ENCODE measurements at regions not wholly inside any gene's neighbourhood (a gene's known extent, or its start where the extent isn't known, plus 50 kb on each side); places are given as distances from the start of the nearest gene placed in this dataset.

DNA sequence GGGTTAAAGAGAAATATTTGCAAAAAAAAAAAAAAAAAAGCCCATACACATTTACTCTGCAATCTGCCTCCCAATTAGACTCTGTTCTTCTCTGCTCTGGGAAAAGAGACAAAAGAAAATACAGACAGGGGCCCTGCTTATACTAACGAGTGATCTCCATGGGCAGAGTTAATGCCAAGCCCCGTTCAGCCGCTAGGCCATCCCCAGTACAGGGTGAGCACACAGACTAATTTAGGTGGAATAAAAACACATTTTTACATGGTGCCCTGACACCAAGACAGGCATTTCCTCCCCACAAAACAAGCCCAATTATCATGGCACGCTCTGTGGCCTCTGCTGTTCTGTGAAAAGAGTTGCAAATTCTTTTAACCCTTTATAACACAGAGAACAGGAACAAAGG lies 356.3 kb upstream of the C16orf82 start:
- no peak for TF ChIP-seq POLR2A (IDR thresholded peaks at IDR 0.05; ENCODE audit: extremely low read depth, insufficient read length)
- TF ChIP-seq, protein P1, sequence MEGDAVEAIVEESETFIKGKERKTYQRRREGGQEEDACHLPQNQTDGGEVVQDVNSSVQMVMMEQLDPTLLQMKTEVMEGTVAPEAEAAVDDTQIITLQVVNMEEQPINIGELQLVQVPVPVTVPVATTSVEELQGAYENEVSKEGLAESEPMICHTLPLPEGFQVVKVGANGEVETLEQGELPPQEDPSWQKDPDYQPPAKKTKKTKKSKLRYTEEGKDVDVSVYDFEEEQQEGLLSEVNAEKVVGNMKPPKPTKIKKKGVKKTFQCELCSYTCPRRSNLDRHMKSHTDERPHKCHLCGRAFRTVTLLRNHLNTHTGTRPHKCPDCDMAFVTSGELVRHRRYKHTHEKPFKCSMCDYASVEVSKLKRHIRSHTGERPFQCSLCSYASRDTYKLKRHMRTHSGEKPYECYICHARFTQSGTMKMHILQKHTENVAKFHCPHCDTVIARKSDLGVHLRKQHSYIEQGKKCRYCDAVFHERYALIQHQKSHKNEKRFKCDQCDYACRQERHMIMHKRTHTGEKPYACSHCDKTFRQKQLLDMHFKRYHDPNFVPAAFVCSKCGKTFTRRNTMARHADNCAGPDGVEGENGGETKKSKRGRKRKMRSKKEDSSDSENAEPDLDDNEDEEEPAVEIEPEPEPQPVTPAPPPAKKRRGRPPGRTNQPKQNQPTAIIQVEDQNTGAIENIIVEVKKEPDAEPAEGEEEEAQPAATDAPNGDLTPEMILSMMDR (IDR thresholded peaks at IDR 0.05; ENCODE audit: low read depth, low read length) = no peak
- no peak for TF ChIP-seq MYC (IDR thresholded peaks at IDR 0.05; ENCODE audit: low read depth, low read length)
